K562 (cell line): ENCODE measurements at regions not wholly inside any gene's neighbourhood (a gene's known extent, or its start where the extent isn't known, plus 50 kb on each side); places are given as distances from the start of the nearest gene placed in this dataset.

Experiments used
- ATAC-seq: fragments of 200-7000 bp; cut with Tn5 transposase; 3 replicates; pipeline ENCODE4 v1.9.1; 2020; ENCODE audit warnings: moderate library complexity
- BruUV-seq: library from RNA; stranded (reverse); fragments of 400-500 nt; replicated peaks from 2 replicates; lab custom pipeline; 2021; lab: Mats Ljungman, UMichigan
- CTCF ChIA-PET: fragments of 300-600 bp; formaldehyde crosslinking; extraction: SDS; loops from one replicate; lab custom pipeline; 2021; ENCODE audit warnings: low intra/inter-chr PET ratio; lab: Yijun Ruan, JAX
- POLR2A ChIA-PET: fragments of 300-600, 350-650 bp; sonication (Branson Sonifier 250); formaldehyde crosslinking; extraction: SDS; loops from one replicate; lab custom pipeline; 2021; ENCODE audit warnings: antibody characterized with exemption, inconsistent platforms; lab: Yijun Ruan, JAX
- DNase-seq, 4 experiments: peaks; one replicate each; pipeline versions ENCODE4 v3.0.0 to v3.0.0-alpha.2; 2011 to 2018; ENCODE audit warnings: low spot score in 3 of 4, mixed read lengths in 3 of 4; ENCODE audit errors: extremely low read depth in 1 of 4
- FAIRE-seq: peaks from 2 replicates; lab custom pipeline; 2011; peaks lifted over from hg19 to GRCh38; lab: Jason Lieb, UNC
- H2AFZ ChIP-seq: 2 replicates; pipeline ENCODE4 v1.6.0; 2011; ENCODE audit warnings: low read depth, low read length, control low read depth, inconsistent platforms
- H3K27ac ChIP-seq: fragments of 200-600 bp; 3 replicates; pipeline ENCODE4 v1.8.0; 2011; ENCODE audit warnings: low read depth, mild to moderate bottlenecking, control low read depth, inconsistent platforms, low read length, moderate library complexity, mixed read lengths; ENCODE audit errors: extremely low read depth
- H3K27me3 ChIP-seq, 2 experiments: fragments of 300-600 bp in 1 of 2; 2 replicates in 1 of 2; 3 replicates in 1 of 2; pipeline versions ENCODE4 v1.6.0 to v1.8.0; 2011; ENCODE audit warnings: inconsistent platforms in 2 of 2, low read length in 2 of 2, mild to moderate bottlenecking in 1 of 2, mixed read lengths in 1 of 2, moderate library complexity in 1 of 2; ENCODE audit not compliant: control insufficient read depth in 2 of 2, insufficient read depth in 2 of 2
- H3K36me3 ChIP-seq: fragments of 300-600 bp; 3 replicates; pipeline ENCODE4 v1.8.0; 2011; ENCODE audit warnings: mild to moderate bottlenecking, low read length, inconsistent platforms; ENCODE audit not compliant: control insufficient read depth, insufficient read depth
- H3K4me1 ChIP-seq, 2 experiments: fragments of 200-600 bp in 1 of 2; replicated peaks in 1 of 2; 2 replicates in 1 of 2; 3 replicates in 1 of 2; pipeline versions ENCODE4 v1.5.1 to v1.8.0; 2011; ENCODE audit warnings: inconsistent platforms in 2 of 2, low read length in 2 of 2, mild to moderate bottlenecking in 1 of 2, mixed read lengths in 1 of 2, moderate library complexity in 1 of 2; ENCODE audit not compliant: control insufficient read depth in 2 of 2, insufficient read depth in 2 of 2
- H3K4me2 ChIP-seq: 2 replicates; pipeline ENCODE4 v1.6.1; 2011; ENCODE audit warnings: low read length, control low read depth, inconsistent platforms, mixed read lengths; ENCODE audit not compliant: insufficient read depth
- H3K4me3 ChIP-seq: fragments of 200-600 bp; sonication (generic), shearing (Covaris generic); 2 replicates; pipeline ENCODE4 v1.5.1; 2016; ENCODE audit warnings: control low read depth, inconsistent platforms
- H3K79me2 ChIP-seq: fragments of 200-600 bp; 3 replicates; pipeline ENCODE4 v1.8.0; 2011; ENCODE audit warnings: low read length, inconsistent platforms; ENCODE audit not compliant: control insufficient read depth, insufficient read depth
- H3K9ac ChIP-seq, 2 experiments: 2 replicates each; pipeline versions ENCODE4 v1.6.0 to v1.6.1; 2011; ENCODE audit warnings: low read depth in 2 of 2, low read length in 2 of 2, control low read depth in 1 of 2, inconsistent platforms in 1 of 2, mild to moderate bottlenecking in 1 of 2, mixed read lengths in 1 of 2; ENCODE audit not compliant: insufficient read depth in 1 of 2
- H3K9me1 ChIP-seq: one replicate; pipeline ENCODE4 v1.6.0; 2011; ENCODE audit warnings: inconsistent platforms, mild to moderate bottlenecking, low read length, moderate library complexity; ENCODE audit not compliant: control insufficient read depth, insufficient read depth
- H3K9me3 ChIP-seq: replicated peaks from 2 replicates; pipeline ENCODE4 v1.5.1; 2011; ENCODE audit warnings: low read depth, low read length, inconsistent platforms; ENCODE audit not compliant: control insufficient read depth, insufficient read depth
- H4K20me1 ChIP-seq: replicated peaks from 2 replicates; pipeline ENCODE4 v1.6.1; 2011; ENCODE audit warnings: low read length, inconsistent platforms, mixed read lengths; ENCODE audit not compliant: control insufficient read depth, insufficient read depth
- CTCF ChIP-seq, 3 experiments: IDR thresholded peaks in 2 of 3; conservative IDR thresholded peaks in 1 of 3; 2 replicates each; pipeline ENCODE4 v1.5.1; 2011 to 2012; ENCODE audit warnings: low read length in 3 of 3, mild to moderate bottlenecking in 3 of 3, control low read depth in 2 of 3, improper control_type of control experiment in 1 of 3, inconsistent platforms in 1 of 3, low read depth in 1 of 3, mixed read lengths in 1 of 3, moderate library complexity in 1 of 3; ENCODE audit not compliant: insufficient read depth in 2 of 3
- SPI1 ChIP-seq: IDR thresholded peaks from 2 replicates; pipeline ENCODE4 v1.6.1; 2011; ENCODE audit warnings: low read depth, low read length, control low read depth, borderline replicate concordance
- SRF ChIP-seq, 2 experiments: fragments of 250-450, 450-650 bp in 1 of 2; sonication (Bioruptor Pico) in 1 of 2; sonication (generic) in 1 of 2; formaldehyde crosslinking; IDR thresholded peaks; 2 replicates each; pipeline versions ENCODE4 v1.5.0 to v1.5.1; 2020 to 2022; ENCODE audit warnings: mild to moderate bottlenecking in 1 of 2, missing genetic modification reagents in 1 of 2
- WGBS: fragments of 100-300 bp; shearing (Covaris generic); methylation state at CpG from one replicate; pipeline ENCODE4 v1.1.6; 2016; ENCODE audit warnings: low coverage, mixed read lengths; ENCODE audit not compliant: insufficient coverage; ENCODE audit errors: missing lambda C conversion rate; 5-methylcytosine and 5-hydroxymethylcytosine counted together
- in situ Hi-C: fragments of 300-500 bp; cut with MboI; formaldehyde crosslinking; loops from 4 replicates; pipeline ENCODE4 v1.15.0; 2018; ENCODE audit warnings: inconsistent platforms, mixed read lengths
- intact Hi-C: fragments of 100-400 bp; cut with micrococcal nuclease; formaldehyde crosslinking; loops from 2 replicates; pipeline ENCODE4 v1.14.2; 2022

- no peak overlapping the region for H3K9ac ChIP-seq
- H3K4me1 ChIP-seq = peaks cover 0 to 5% of the 10 kb centered on the region in 2 experiments; a peak in 2 of 5 replicates
- H4K20me1 ChIP-seq = no peaks in the 10 kb centered on the region
- no TSS peak for BruUV-seq
- H3K27me3 ChIP-seq = peaks cover 4 to 30% of the 10 kb centered on the region in 2 experiments
- no peak overlapping the region for H3K4me3 ChIP-seq
- H2AFZ ChIP-seq = no peak overlapping the region
- WGBS = 0% methylated on average over 7 of the region's 7 CpGs
- POLR2A ChIA-PET = interaction anchor here (0.6 to 1.5 kb wide), 3 partner anchors 14 to 110 kb away, joined by 3 to 4 read pairs (median 4); no protein-coding TSS in a partner anchor
- no peak overlapping the region for H3K4me2 ChIP-seq
- TF ChIP-seq SPI1 = peak; percentile 98
- TF ChIP-seq SRF (CRISPR knock-in tag; IDR thresholded peaks at IDR 0.05) = peak in 1 of 2 experiments; percentile 83; a peak in 2 of 4 replicates
- TF ChIP-seq CTCF (IDR thresholded peaks at IDR 0.05 in 2 of 3, conservative IDR thresholded peaks at IDR 0.05 in 1 of 3; ENCODE audit: insufficient read depth in 2 of 3, low read depth in 1 of 3, low read length in 3 of 3) = no peak
- TF ChIP-seq, all 486 proteins: peak for 2
- Histone ChIP-seq H3K79me2 (no peaks in the 10 kb centered on the region), H3K9me1 (no peaks in the 10 kb centered on the region), H3K9me3 (no peaks in the 10 kb centered on the region), H3K36me3 (no peaks in the 10 kb centered on the region), H3K27ac (no peak overlapping the region)
- in situ Hi-C loops (no loop called here), intact Hi-C loops (loop anchor here (5.0 to 10.0 kb wide), 2 partner anchors 213 to 411 kb away; no protein-coding TSS in a partner anchor)
- DNase-seq (no peak), FAIRE-seq (peak; percentile 49), ATAC-seq (no peak)
- CTCF ChIA-PET = no interaction called here
These were observed 151.7 kb upstream of the SMIM23 start for GRCh38 chr5:171633776-171634470.
